ENCODE measurements at regions not wholly inside any gene's neighbourhood (a gene's known extent, or its start where the extent isn't known, plus 50 kb on each side); places are given as distances from the start of the nearest gene placed in this dataset.
"Not testable (repeated sequence)": the region's sequence is repeated elsewhere in the genome, so short reads cannot be mapped to it uniquely, and the experiment has no call there.

DNA sequence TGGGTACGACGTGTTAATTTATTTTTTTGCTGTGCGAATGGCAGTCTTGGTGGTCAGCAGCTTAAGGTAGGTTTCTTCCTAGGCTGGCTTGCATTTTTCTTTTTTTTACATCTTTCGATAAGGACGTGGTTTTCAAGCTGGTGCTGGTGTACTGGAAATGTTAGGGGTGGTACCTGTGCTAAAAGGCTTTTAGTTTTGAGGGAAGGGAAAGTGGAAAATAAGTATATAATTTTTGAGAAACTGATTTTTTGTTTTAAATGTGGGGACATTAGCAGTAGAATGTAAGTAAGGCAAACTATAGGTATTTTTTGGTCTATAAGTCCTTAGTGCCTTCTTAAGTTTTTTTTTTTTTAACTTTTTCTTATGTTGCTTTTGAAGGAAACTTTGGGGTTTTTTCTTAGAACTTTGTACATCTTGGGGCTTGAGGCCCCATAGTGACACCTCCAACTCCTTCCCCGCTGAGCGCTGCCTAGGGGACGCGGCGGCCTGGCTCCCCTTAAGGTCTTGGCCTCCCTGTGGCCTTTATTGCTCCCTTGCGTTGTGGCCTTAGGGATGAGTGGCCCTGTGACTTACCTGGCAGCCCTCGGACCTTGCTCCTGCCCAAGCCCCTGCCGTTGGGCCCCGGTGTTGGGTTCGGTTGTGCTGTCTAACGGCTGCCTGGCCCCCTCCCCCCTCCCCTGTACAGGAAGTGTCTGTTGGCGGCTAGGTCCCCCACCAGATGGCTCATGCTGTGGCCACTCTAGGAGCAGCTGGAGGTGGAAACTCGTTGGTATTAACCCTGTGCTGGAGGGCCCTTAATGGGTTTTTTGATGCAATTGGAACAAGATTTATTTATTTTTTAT lies 88.0 kb upstream of the RPRML start:
- TF ChIP-seq, protein P1, sequence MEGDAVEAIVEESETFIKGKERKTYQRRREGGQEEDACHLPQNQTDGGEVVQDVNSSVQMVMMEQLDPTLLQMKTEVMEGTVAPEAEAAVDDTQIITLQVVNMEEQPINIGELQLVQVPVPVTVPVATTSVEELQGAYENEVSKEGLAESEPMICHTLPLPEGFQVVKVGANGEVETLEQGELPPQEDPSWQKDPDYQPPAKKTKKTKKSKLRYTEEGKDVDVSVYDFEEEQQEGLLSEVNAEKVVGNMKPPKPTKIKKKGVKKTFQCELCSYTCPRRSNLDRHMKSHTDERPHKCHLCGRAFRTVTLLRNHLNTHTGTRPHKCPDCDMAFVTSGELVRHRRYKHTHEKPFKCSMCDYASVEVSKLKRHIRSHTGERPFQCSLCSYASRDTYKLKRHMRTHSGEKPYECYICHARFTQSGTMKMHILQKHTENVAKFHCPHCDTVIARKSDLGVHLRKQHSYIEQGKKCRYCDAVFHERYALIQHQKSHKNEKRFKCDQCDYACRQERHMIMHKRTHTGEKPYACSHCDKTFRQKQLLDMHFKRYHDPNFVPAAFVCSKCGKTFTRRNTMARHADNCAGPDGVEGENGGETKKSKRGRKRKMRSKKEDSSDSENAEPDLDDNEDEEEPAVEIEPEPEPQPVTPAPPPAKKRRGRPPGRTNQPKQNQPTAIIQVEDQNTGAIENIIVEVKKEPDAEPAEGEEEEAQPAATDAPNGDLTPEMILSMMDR (IDR thresholded peaks at IDR 0.05; ENCODE audit: low read depth, low read length), result no peak
- peak overlapping the region; percentile 91 for H3K4me3 ChIP-seq (ENCODE audit: low read depth, low read length)

DNA sequence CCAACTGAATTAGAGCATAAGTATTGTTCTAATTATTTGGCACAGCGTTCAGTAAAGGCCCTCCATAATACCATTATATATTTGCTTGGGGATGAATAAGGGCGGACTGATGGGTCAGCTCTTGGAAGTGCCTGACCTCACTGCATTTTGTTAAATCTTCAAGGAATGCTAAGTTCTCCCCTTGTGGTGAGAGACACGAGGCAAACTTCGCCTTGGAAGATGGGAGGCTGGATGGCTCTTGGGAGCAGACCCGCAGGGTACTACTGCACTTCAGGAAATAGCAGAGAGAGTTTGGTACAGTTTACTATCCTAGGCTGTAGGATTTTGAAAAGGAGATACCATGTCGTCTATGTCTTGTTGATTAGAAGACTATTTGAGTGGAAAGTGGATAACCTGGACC lies 87.0 kb upstream of the RPRML start:
- TF ChIP-seq, protein P1 (IDR thresholded peaks at IDR 0.05; ENCODE audit: low read depth, low read length), result no peak
- no peak overlapping the region for H3K4me3 ChIP-seq (ENCODE audit: low read depth, low read length)

DNA sequence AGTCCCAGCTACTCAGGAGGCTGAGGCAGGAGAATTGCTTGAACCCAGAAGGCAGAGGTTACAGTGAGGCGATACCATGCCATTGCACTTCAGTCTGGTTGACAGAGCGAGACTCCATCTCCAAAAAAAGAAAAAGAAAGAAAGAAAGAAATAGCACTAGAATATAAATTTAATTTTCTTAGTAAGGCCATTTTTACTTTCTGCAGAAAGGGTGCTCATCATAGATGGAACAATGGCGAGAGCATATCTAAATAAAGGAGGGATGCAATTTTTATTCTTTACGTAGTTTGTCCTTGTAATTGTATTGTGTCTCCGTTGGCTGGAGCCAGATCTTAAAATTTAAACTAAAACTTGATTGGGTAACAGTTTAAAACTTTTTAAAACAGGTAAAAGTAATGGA lies 85.6 kb upstream of the RPRML start:
- H3K4me3 ChIP-seq (ENCODE audit: low read depth, low read length), result no peak overlapping the region
- TF ChIP-seq, protein P1 (IDR thresholded peaks at IDR 0.05; ENCODE audit: low read depth, low read length), result no peak

DNA sequence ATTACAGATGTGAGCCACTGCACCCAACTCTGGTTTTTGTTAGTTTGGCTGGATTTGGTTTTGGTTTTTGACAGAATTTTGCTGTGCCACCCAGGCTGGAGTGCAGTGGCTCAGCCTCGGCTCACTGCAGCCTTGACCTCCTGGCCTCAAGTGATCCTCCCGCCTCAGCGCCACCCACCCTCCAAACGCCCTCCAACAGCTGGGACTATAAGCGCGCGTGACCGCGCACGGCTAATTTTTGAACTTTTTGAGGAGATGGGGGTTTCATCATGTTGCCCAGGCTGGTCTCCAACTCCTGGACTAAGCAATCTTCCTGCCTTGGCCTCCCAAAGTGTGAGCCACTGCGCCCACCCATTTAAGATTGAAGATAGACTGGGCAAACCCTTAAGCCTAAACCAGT lies 84.4 kb upstream of the RPRML start:
- TF ChIP-seq, protein P1 (IDR thresholded peaks at IDR 0.05; ENCODE audit: low read depth, low read length), result no peak

DNA sequence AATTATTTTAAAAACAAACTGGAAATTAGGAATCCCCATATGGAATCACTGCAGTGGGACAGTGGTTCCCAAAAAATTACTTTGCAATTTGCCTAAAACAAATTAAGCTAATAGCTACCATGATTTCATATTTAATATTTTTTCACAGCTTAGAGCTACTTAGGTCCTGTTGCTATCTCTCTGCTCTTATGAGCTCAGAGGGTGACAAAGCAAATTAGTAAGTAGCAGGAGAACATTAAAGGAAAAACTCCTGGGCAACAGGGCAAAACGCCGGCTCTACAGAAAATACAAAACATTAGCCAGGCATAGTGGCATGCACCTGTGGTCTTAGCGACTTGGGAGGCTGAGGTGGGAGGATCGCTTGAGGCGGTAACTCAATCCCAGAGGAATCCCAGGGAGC lies 83.8 kb upstream of the RPRML start:
- not testable (repeated sequence) for H3K4me3 ChIP-seq (ENCODE audit: low read depth, low read length)

More for the DNA sequence above, 84.4 kb upstream of the RPRML start:
- H3K4me3 ChIP-seq (ENCODE audit: low read depth, low read length), result no peak overlapping the region

DNA sequence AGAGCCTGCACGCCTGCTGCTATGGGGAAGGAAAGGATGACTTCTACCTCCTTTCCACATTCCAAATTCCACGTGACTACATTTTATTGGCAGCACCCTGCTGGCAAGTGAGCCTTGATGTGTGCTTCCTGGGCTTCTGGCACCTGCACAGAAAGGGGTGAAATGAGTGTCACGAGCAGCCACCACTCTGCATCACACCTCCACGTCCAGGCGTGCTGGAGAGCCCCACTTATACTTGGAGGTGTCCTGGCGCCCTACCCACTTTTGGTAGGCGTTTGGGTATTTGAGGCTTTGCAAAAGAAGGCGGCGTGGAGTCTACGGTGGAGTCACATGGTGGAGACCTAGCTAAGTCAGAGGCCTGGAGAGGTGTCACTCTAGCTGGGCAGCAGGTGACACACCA lies 81.0 kb upstream of the RPRML start:
- H3K4me3 ChIP-seq (ENCODE audit: low read depth, low read length), result not testable (repeated sequence)

DNA sequence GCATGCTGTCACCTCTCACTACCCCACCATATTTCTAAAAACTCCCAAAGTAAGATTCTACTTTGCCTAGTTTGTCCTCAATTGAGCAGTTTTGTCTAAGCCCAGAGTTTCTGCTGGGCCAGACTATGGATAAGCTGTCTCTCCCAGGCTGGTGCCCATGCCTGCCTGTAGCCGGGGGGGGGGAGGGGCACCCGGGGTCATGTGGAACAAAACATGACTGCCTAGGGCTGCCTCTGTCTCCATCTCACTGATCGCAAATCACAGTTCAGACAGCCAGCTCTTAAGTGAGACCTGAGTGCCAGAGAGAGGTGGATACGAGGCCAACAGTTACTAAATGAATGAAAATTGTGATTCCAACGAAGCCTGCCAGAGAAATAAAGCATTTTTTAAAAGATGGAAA lies 78.8 kb upstream of the RPRML start:
- H3K4me3 ChIP-seq (ENCODE audit: low read depth, low read length), result no peak overlapping the region
- TF ChIP-seq, protein P1 (IDR thresholded peaks at IDR 0.05; ENCODE audit: low read depth, low read length), result no peak

DNA sequence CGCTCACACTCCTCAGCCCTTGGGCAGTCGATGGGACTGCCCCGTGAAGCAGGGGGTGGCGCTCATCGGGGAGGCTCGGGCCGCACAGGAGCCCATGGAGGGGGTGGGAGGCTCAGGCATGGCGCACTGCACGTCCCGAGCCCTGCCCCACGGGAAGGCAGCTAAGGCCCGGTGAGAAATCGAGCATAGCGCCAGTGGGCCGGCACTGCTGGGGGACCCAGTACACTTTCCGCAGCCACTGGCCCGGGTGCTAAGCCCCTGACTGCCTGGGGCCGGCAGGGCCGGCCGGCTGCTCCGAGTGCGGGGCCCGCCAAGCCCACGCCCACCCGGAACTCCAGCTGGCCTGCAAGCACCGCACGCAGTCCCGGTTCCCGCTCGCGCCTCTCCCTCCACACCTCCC lies 78.2 kb upstream of the RPRML start:
- H3K4me3 ChIP-seq (ENCODE audit: low read depth, low read length), result not testable (repeated sequence)

DNA sequence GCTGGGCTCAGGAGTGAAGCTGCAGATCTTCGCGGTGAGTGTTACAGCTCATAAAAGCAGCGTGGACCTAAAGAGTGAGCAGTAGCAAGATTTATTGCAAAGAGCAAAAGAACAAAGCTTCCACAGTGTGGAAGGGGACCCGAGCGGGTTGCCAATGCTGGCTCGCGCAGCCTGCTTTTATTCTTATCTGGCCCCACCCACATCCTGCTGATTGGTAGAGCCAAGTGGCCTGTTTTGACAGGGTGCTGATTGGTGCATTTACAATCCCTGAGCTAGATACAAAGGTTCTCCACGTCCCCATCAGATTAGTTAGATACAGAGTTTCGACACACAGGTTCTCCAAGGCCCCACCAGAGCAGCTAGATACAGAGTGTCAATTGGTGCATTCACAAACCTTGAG lies 77.6 kb upstream of the RPRML start:
- not testable (repeated sequence) for H3K4me3 ChIP-seq (ENCODE audit: low read depth, low read length)
